GM13976 (cell line): ENCODE measurements at regions not wholly inside any gene's neighbourhood (a gene's known extent, or its start where the extent isn't known, plus 50 kb on each side); places are given as distances from the start of the nearest gene placed in this dataset.

Source experiments
- DNase-seq: peaks from one replicate; pipeline ENCODE4 v3.0.0; 2012; ENCODE audit warnings: low spot score
- in situ Hi-C: fragments of 300-500 bp; cut with MboI; formaldehyde crosslinking; loops from one replicate; pipeline ENCODE4 v1.12.0; 2022; ENCODE audit warnings: low sequenced_read_pairs, mixed read lengths, inconsistent platforms; ENCODE audit not compliant: unreplicated experiment
- TF ChIP-seq, protein P1 (sequence below): IDR thresholded peaks from 2 replicates; pipeline ENCODE4 v1.5.1; 2012; ENCODE audit warnings: borderline replicate concordance, mild to moderate bottlenecking; ENCODE audit not compliant: insufficient read depth; ENCODE audit errors: extremely low read depth, missing control alignments, control extremely low read depth

- TF ChIP-seq, protein P1, sequence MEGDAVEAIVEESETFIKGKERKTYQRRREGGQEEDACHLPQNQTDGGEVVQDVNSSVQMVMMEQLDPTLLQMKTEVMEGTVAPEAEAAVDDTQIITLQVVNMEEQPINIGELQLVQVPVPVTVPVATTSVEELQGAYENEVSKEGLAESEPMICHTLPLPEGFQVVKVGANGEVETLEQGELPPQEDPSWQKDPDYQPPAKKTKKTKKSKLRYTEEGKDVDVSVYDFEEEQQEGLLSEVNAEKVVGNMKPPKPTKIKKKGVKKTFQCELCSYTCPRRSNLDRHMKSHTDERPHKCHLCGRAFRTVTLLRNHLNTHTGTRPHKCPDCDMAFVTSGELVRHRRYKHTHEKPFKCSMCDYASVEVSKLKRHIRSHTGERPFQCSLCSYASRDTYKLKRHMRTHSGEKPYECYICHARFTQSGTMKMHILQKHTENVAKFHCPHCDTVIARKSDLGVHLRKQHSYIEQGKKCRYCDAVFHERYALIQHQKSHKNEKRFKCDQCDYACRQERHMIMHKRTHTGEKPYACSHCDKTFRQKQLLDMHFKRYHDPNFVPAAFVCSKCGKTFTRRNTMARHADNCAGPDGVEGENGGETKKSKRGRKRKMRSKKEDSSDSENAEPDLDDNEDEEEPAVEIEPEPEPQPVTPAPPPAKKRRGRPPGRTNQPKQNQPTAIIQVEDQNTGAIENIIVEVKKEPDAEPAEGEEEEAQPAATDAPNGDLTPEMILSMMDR, result no peak
- in situ Hi-C loops, result no loop called here
- no peak for DNase-seq
Observed at GRCh38 chr2:63729362-63729761, 112.3 kb upstream of the UGP2 start.

DNA sequence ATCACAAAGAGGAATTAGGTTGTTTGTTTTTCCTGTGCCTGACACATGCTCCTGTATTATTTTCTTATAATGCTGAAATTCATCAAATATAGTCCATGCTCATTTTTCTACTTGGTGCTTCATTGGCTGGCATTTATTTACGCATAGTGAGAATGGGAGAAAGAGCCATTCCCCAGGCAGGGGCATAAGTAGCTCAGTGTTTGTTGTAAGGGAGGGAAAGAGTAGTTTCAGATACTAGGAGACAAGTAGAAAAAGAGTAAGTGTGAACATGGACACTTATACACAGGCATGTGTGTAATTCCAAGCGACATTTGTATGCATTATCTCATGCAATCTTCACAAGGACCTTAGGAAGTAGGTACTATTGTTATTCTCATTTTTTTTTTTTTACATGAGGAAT is 111.9 kb upstream of the UGP2 start:
- in situ Hi-C loops, result no loop called here
- TF ChIP-seq, protein P1, result no peak
- no peak for DNase-seq

DNA sequence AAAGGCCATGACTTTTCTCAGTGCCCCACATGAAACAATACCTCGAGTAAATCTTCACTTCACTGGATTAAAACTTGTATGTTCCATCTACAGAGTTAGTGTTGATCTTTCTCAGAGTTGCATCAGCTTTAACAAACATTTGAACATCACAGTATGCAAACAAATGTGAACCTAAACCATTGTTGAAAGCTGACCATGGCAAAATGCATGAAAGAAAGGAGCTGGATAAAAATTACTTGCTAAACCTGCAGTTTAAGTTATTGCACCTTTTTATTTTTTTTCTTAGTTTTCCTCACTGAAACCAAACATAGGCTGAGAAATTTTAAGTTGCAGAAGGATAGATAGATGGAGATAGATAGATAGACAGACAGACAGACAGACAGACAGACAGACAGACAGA is 107.2 kb upstream of the UGP2 start:
- no peak for DNase-seq
- in situ Hi-C loops, result no loop called here
- TF ChIP-seq, protein P1, result no peak

DNA sequence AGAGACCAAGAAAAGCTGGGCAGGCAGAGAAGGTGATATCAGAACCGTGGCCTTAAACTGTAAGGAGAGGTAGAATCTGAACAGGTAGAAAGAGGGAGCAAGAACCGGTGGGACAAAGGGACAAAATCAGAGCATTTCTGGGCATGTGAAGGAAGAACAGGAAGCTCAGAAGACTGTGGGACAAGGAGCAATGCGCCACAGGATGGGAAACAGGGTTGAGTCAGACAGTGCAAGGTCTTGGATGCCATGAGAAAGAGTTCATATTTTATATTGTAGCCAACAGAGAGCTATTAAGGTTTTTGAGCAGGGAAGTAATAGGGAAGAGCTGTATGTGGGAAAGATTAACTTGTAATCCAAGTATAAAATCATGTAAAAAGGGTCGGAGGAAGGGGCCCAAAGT is 106.4 kb upstream of the UGP2 start:
- in situ Hi-C loops, result no loop called here
- TF ChIP-seq, protein P1, result no peak
- no peak for DNase-seq

DNA sequence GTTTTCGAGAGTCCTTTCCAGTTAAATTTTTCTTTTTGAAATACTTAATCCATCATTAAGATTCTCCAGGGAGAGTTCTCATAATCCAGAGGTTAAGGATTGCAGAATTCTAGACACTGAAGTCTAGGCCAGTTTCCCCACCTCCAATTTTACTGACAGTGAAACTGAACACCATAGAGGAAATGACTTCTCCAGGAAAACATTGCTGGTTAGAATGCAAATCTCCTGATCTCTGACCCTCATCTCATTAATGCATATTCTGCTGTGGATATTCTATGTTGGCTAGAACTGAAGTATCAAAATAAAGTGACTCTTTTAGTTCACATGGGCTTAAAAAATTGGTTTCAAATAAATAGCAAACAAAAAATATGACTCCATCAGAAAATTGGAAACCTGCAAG is 105.8 kb upstream of the UGP2 start:
- in situ Hi-C loops, result no loop called here
- DNase-seq, result no peak
- TF ChIP-seq, protein P1, result no peak

DNA sequence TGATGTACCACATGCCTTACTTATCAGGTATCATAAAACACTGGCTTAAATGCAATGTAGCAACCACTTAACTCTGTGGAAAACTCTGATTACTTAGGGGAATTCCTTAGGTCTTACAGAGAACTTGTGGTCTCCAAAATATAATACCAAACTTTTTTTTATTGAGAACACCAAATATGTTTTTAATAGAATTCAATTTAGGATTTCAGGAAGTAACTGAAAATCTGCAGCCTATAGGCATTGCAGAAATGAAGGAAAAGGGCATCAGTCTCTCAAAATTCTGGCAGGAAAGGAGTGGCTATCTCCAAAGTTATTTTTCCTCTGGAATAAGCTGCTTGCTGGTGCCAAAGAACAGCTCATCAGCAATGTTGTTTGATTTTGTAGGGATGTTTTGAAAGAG is 105.3 kb upstream of the UGP2 start:
- in situ Hi-C loops, result no loop called here
- no peak for DNase-seq
- TF ChIP-seq, protein P1, result no peak
